Activated CD8-positive, alpha-beta T cell treated with anti-CD3 and anti-CD28 coated beads for 36 hours (primary cell): ENCODE measurements at regions not wholly inside any gene's neighbourhood (a gene's known extent, or its start where the extent isn't known, plus 50 kb on each side); places are given as distances from the start of the nearest gene placed in this dataset.

ENCODE experiments used
- ATAC-seq: fragments of 200-7000 bp; cut with Tn5 transposase; one replicate; pipeline ENCODE4 v1.10.0; 2021; ENCODE audit warnings: mild to moderate bottlenecking, moderate library complexity
- CTCF ChIA-PET: fragments of 350-600 bp; sonication (Branson Sonifier 250); formaldehyde crosslinking; loops from one replicate; lab custom pipeline; 2021; ENCODE audit warnings: antibody characterized with exemption; lab: Charles Lee
- POLR2A ChIA-PET: fragments of 350-600 bp; sonication (Branson Sonifier 250); formaldehyde crosslinking; loops from one replicate; lab custom pipeline; 2021; ENCODE audit warnings: antibody characterized with exemption; lab: Charles Lee
- DNase-seq: peaks from one replicate; pipeline ENCODE4 v3.0.0-alpha.2; 2020
- H3K27ac Mint-ChIP-seq: one replicate; pipeline ENCODE4 v1.8.0; 2021; ENCODE audit warnings: mild to moderate bottlenecking, mixed read lengths
- H3K27me3 Mint-ChIP-seq: one replicate; pipeline ENCODE4 v1.8.0; 2021; ENCODE audit warnings: mixed read lengths
- H3K36me3 Mint-ChIP-seq: one replicate; pipeline ENCODE4 v1.8.0; 2021; ENCODE audit warnings: low read depth, mixed read lengths
- H3K4me1 Mint-ChIP-seq: one replicate; pipeline ENCODE4 v1.8.0; 2021; ENCODE audit warnings: low read depth, mixed read lengths
- H3K4me3 Mint-ChIP-seq: one replicate; pipeline ENCODE4 v1.8.0; 2021; ENCODE audit warnings: mild to moderate bottlenecking, moderate library complexity, mixed read lengths
- H3K9me3 Mint-ChIP-seq: one replicate; pipeline ENCODE4 v1.8.0; 2021; ENCODE audit warnings: mixed read lengths
- CTCF ChIP-seq: fragments of 200-600 bp; IDR thresholded peaks from one replicate; pipeline ENCODE4 v1.8.0; 2022; ENCODE audit warnings: antibody characterized with exemption, mild to moderate bottlenecking
- intact Hi-C: fragments of 100-400 bp; cut with micrococcal nuclease; formaldehyde crosslinking; loops from one replicate; pipeline ENCODE4 v1.10.0; 2022

DNA sequence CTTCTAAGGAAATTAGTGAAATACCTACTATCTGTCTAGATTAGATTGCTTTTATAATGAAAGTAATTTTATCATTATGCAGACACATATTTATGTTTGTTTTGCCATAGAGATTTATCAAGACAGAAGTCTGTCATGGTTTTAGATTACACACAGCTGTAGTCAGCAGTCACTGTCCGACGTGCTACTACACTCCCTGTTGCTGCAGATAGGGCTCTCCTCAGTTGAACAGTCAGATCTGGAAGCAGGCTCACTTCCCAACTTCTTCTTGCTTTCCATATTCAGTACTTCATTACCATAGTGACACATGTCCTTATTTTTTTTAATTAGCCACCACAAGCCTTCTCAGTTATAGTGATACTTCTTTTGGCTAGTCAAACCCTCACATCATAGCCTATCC, 329.9 kb upstream of the ITGA1 start:
- TF ChIP-seq CTCF: no peak
- intact Hi-C loops: no loop called here
- Mint-ChIP-seq H3K36me3 (no peaks in the 10 kb centered on the region), H3K27ac (no peak overlapping the region), H3K27me3 (no peaks in the 10 kb centered on the region), H3K4me3 (no peak overlapping the region), H3K4me1 (no peaks in the 10 kb centered on the region), H3K9me3 (no peaks in the 10 kb centered on the region)
- CTCF ChIA-PET: no interaction called here
- ATAC-seq (no peak), DNase-seq (no peak)
- POLR2A ChIA-PET: no interaction called here

GRCh38 chr5:52466113-52466512, 321.6 kb upstream of the ITGA1 start:
- intact Hi-C loops: no loop called here
- Mint-ChIP-seq H3K27me3 (no peaks in the 10 kb centered on the region), H3K36me3 (no peaks in the 10 kb centered on the region), H3K4me1 (peaks cover 6% of the 10 kb centered on the region), H3K9me3 (no peaks in the 10 kb centered on the region), H3K4me3 (no peak overlapping the region), H3K27ac (no peak overlapping the region)
- ATAC-seq: no peak
- TF ChIP-seq CTCF: no peak
- CTCF ChIA-PET: no interaction called here
- POLR2A ChIA-PET: no interaction called here
- no peak for DNase-seq

DNA sequence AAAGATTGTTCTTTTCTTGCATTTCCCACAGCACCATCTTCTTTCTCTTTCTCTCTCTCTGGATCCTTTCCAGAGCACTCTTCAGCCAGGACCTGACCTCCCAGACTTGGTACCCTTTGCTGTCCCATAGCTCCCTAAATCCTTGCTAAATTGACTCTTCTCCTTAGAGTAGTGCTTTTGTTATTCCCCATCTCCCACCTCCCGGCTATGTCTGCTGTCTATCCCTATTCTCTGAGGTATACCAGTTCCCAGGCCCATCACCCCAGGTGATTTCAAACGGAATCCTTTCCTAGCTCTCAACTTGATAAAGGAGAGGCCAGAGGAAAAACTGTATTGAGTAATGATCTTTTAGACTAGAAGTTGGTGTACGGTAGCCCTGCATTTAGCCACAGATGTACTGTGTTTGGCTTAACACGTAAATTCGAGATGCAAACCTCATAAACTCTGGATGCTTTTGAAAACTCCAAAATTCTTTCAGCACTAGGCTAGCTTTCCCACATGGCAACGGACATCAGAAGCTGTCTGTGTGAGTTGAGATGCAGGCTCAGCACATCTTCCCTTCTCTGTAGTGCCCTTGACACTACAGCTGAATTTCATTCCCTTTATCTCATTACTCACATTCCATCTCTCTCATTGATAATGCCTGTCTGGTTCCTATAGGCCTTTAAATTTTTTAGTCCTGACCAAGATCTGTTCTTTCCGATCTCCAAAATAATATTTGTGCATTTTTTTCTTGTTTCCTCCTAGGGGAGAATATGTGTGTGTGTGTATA, 320.8 kb upstream of the ITGA1 start:
- ChIA-PET POLR2A (no interaction called here), CTCF (no interaction called here)
- Mint-ChIP-seq H3K4me3 (no peak overlapping the region), H3K27me3 (no peaks in the 10 kb centered on the region), H3K4me1 (peaks cover 6% of the 10 kb centered on the region), H3K27ac (no peak overlapping the region), H3K36me3 (no peaks in the 10 kb centered on the region), H3K9me3 (no peaks in the 10 kb centered on the region)
- TF ChIP-seq CTCF: no peak
- intact Hi-C loops: no loop called here
- DNase-seq: no peak
- ATAC-seq: no peak

GRCh38 chr5:52468976-52469375, 318.7 kb upstream of the ITGA1 start:
- intact Hi-C loops: no loop called here
- H3K36me3 Mint-ChIP-seq: no peaks in the 10 kb centered on the region
- H3K27ac Mint-ChIP-seq: no peak overlapping the region
- H3K4me1 Mint-ChIP-seq: peaks cover 6% of the 10 kb centered on the region
- no peak for ATAC-seq
- H3K9me3 Mint-ChIP-seq: no peaks in the 10 kb centered on the region
- CTCF ChIA-PET: no interaction called here
- no peaks in the 10 kb centered on the region for H3K27me3 Mint-ChIP-seq
- POLR2A ChIA-PET: no interaction called here
- TF ChIP-seq CTCF: no peak
- no peak overlapping the region for H3K4me3 Mint-ChIP-seq
- DNase-seq: no peak

- CTCF ChIA-PET: no interaction called here
- H3K27me3 Mint-ChIP-seq: no peaks in the 10 kb centered on the region
- TF ChIP-seq CTCF: no peak
- intact Hi-C loops: no loop called here
- no peaks in the 10 kb centered on the region for H3K36me3 Mint-ChIP-seq
- no peaks in the 10 kb centered on the region for H3K9me3 Mint-ChIP-seq
- H3K4me1 Mint-ChIP-seq: peaks cover 6% of the 10 kb centered on the region
- H3K4me3 Mint-ChIP-seq: no peak overlapping the region
- ATAC-seq: peak; percentile 56
- H3K27ac Mint-ChIP-seq: no peak overlapping the region
- peak; percentile 17 for DNase-seq
- POLR2A ChIA-PET: no interaction called here
These were observed 318.3 kb upstream of the ITGA1 start for GRCh38 chr5:52469420-52469819.
